ENCODE measurements at regions not wholly inside any gene's neighbourhood (a gene's known extent, or its start where the extent isn't known, plus 50 kb on each side); places are given as distances from the start of the nearest gene placed in this dataset.
"Not testable (repeated sequence)": the region's sequence is repeated elsewhere in the genome, so short reads cannot be mapped to it uniquely, and the experiment has no call there.

GRCh38 chr16:10324210-10324609 is 61.7 kb upstream of the ATF7IP2 start:
- TF ChIP-seq CTCF (conservative IDR thresholded peaks at IDR 0.05): no peak
- H3K4me1 ChIP-seq (ENCODE audit: control insufficient read depth, insufficient read depth, low read length): no peaks in the 10 kb centered on the region
- 90 to 100% methylated on average over 1 to 2 of the region's 2 CpGs for WGBS, 2 experiments (ENCODE audit: insufficient coverage in 1 of 2, insufficient read length in 1 of 2)

GRCh38 chr16:10325783-10326543 is 59.9 kb upstream of the ATF7IP2 start:
- no peak overlapping the region for H3K4me3 ChIP-seq (ENCODE audit: low read length)
- no peaks in the 10 kb centered on the region for H3K9me3 Mint-ChIP-seq
- H3K9ac ChIP-seq (ENCODE audit: extremely low read depth, low read length, poor library complexity, severe bottlenecking): no peak overlapping the region
- no peak overlapping the region for H3K27ac Mint-ChIP-seq
- H3K27me3 ChIP-seq (ENCODE audit: control insufficient read depth, insufficient read depth, low read length, poor library complexity, severe bottlenecking): no peaks in the 10 kb centered on the region
- H3K9me3 ChIP-seq (ENCODE audit: control insufficient read depth, low read length): no peaks in the 10 kb centered on the region
- H3K4me1 ChIP-seq (ENCODE audit: control insufficient read depth, insufficient read depth, low read length): no peaks in the 10 kb centered on the region
- no peak for TF ChIP-seq CTCF (conservative IDR thresholded peaks at IDR 0.05)
- WGBS, 2 experiments (ENCODE audit: insufficient coverage in 1 of 2, insufficient read length in 1 of 2): 95 to 96% methylated on average over 9 to 10 of the region's 10 CpGs
- DNase-seq: no peak
- H3K4me3 Mint-ChIP-seq: no peak overlapping the region
- H3K27me3 Mint-ChIP-seq (ENCODE audit: insufficient read depth): no peaks in the 10 kb centered on the region
- H3K4me1 Mint-ChIP-seq: peaks cover 5% of the 10 kb centered on the region
- no peaks in the 10 kb centered on the region for H3K36me3 ChIP-seq (ENCODE audit: control insufficient read depth, insufficient read depth, low read length)
- no peaks in the 10 kb centered on the region for H3K36me3 Mint-ChIP-seq (ENCODE audit: low read depth)
- H3K27ac ChIP-seq (ENCODE audit: low read depth, low read length): no peak overlapping the region

More at GRCh38 chr16:10324210-10324609, 61.7 kb upstream of the ATF7IP2 start:
- DNase-seq: no peak
- Mint-ChIP-seq H3K4me1 (peaks cover 5% of the 10 kb centered on the region), H3K4me3 (no peak overlapping the region), H3K27me3 (ENCODE audit: insufficient read depth) (no peaks in the 10 kb centered on the region), H3K9me3 (no peaks in the 10 kb centered on the region), H3K27ac (no peak overlapping the region), H3K36me3 (ENCODE audit: low read depth) (no peaks in the 10 kb centered on the region)
- no peak overlapping the region for H3K9ac ChIP-seq (ENCODE audit: extremely low read depth, low read length, poor library complexity, severe bottlenecking)
- no peaks in the 10 kb centered on the region for H3K9me3 ChIP-seq (ENCODE audit: control insufficient read depth, low read length)
- H3K27ac ChIP-seq (ENCODE audit: low read depth, low read length): no peak overlapping the region
- no peak overlapping the region for H3K4me3 ChIP-seq (ENCODE audit: low read length)
- no peaks in the 10 kb centered on the region for H3K36me3 ChIP-seq (ENCODE audit: control insufficient read depth, insufficient read depth, low read length)
- H3K27me3 ChIP-seq (ENCODE audit: control insufficient read depth, insufficient read depth, low read length, poor library complexity, severe bottlenecking): no peaks in the 10 kb centered on the region

GRCh38 chr16:10326647-10327046 is 59.2 kb upstream of the ATF7IP2 start:
- H3K9ac ChIP-seq (ENCODE audit: extremely low read depth, low read length, poor library complexity, severe bottlenecking): no peak overlapping the region
- H3K4me3 Mint-ChIP-seq: no peak overlapping the region
- TF ChIP-seq CTCF (conservative IDR thresholded peaks at IDR 0.05): no peak
- H3K27me3 Mint-ChIP-seq (ENCODE audit: insufficient read depth): no peaks in the 10 kb centered on the region
- 95 to 97% methylated on average over 3 to 5 of the region's 5 CpGs for WGBS, 2 experiments (ENCODE audit: insufficient coverage in 1 of 2, insufficient read length in 1 of 2)
- no peaks in the 10 kb centered on the region for H3K36me3 Mint-ChIP-seq (ENCODE audit: low read depth)
- no peak for DNase-seq
- no peaks in the 10 kb centered on the region for H3K27me3 ChIP-seq (ENCODE audit: control insufficient read depth, insufficient read depth, low read length, poor library complexity, severe bottlenecking)
- H3K9me3 ChIP-seq (ENCODE audit: control insufficient read depth, low read length): no peaks in the 10 kb centered on the region
- H3K36me3 ChIP-seq (ENCODE audit: control insufficient read depth, insufficient read depth, low read length): no peaks in the 10 kb centered on the region
- no peaks in the 10 kb centered on the region for H3K9me3 Mint-ChIP-seq
- H3K4me1 ChIP-seq (ENCODE audit: control insufficient read depth, insufficient read depth, low read length): no peaks in the 10 kb centered on the region
- H3K27ac ChIP-seq (ENCODE audit: low read depth, low read length): no peak overlapping the region
- H3K4me1 Mint-ChIP-seq: peaks cover 5% of the 10 kb centered on the region
- no peak overlapping the region for H3K4me3 ChIP-seq (ENCODE audit: low read length)
- H3K27ac Mint-ChIP-seq: no peak overlapping the region

GRCh38 chr16:10328291-10328690 is 57.6 kb upstream of the ATF7IP2 start:
- H3K27ac ChIP-seq (ENCODE audit: low read depth, low read length); H3K9me3 Mint-ChIP-seq; H3K4me3 ChIP-seq (ENCODE audit: low read length); H3K36me3 Mint-ChIP-seq (ENCODE audit: low read depth); H3K9ac ChIP-seq (ENCODE audit: extremely low read depth, low read length, poor library complexity, severe bottlenecking); H3K27ac Mint-ChIP-seq; H3K4me1 ChIP-seq (ENCODE audit: control insufficient read depth, insufficient read depth, low read length); H3K9me3 ChIP-seq (ENCODE audit: control insufficient read depth, low read length); H3K4me1 Mint-ChIP-seq; H3K36me3 ChIP-seq (ENCODE audit: control insufficient read depth, insufficient read depth, low read length); DNase-seq; H3K27me3 Mint-ChIP-seq (ENCODE audit: insufficient read depth); H3K4me3 Mint-ChIP-seq; H3K27me3 ChIP-seq (ENCODE audit: control insufficient read depth, insufficient read depth, low read length, poor library complexity, severe bottlenecking): not testable (repeated sequence)
- WGBS, 2 experiments (ENCODE audit: insufficient coverage in 1 of 2, insufficient read length in 1 of 2): 93 to 100% methylated on average over 4 to 5 of the region's 5 CpGs

All from endodermal cell (in vitro differentiated cells).